ENCODE measurements at regions not wholly inside any gene's neighbourhood (a gene's known extent, or its start where the extent isn't known, plus 50 kb on each side); places are given as distances from the start of the nearest gene placed in this dataset.

DNA sequence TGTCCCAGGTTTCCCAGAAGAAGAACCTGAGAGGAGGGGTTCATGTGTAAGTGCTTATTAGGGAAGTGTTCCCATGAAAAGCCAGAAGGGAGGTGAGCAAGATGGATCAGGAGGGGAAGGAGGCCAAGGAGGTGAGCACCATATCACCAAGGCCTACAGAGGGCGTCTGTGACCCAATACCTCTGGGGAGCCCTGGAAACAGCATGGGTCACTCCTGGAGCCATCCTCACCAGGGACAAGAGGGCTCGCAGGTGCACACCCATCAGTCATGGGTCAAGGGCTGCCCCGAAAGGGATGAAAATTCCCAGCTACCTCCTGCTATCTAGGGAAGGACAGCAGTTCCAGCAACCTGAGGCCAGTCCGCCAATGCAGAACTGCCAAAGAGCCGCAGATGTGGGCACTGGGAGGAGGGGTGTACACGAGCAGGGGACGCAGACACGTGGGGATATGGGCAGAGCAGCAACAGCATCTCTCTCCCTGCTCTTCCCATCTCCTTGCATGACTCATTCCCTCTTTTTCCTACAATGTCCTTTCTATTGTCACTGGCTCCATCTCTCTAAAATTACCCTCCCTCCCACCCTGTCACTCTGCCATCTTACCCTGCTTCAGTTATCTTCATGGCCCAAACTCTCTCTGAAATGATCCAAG, 167.6 kb upstream of the FSTL4 start:
- DNase-seq (ENCODE audit: low read depth in 3 of 3, low spot score in 2 of 3), result no peak

GRCh38 chr5:133778636-133779035, 166.3 kb upstream of the FSTL4 start:
- no peak for DNase-seq (ENCODE audit: low read depth in 3 of 3, low spot score in 2 of 3)

DNA sequence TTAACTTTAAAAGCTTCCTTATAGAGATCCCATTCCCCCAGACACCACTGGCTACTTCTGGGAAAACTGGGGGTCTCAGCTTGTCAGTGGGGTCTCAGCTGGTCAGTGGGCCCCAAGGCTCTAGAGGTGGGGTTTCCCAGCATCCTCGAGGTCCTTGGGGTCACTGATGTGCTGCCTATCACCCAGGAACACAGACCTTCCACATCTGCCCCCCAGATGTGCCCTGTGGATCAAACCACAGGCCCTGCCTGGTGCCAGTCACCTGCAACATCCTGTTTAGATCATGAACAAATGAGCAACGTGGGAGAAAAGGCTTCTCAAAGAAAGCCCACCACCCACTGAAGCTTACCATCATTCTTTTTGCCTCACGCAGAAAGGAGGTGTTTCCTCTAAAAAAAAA, 165.6 kb upstream of the FSTL4 start:
- no peak for DNase-seq (ENCODE audit: low read depth in 3 of 3, low spot score in 2 of 3)

- DNase-seq (ENCODE audit: low read depth in 3 of 3, low spot score in 2 of 3), result no peak
Observed at GRCh38 chr5:133775584-133776304, 163.4 kb upstream of the FSTL4 start.

DNA sequence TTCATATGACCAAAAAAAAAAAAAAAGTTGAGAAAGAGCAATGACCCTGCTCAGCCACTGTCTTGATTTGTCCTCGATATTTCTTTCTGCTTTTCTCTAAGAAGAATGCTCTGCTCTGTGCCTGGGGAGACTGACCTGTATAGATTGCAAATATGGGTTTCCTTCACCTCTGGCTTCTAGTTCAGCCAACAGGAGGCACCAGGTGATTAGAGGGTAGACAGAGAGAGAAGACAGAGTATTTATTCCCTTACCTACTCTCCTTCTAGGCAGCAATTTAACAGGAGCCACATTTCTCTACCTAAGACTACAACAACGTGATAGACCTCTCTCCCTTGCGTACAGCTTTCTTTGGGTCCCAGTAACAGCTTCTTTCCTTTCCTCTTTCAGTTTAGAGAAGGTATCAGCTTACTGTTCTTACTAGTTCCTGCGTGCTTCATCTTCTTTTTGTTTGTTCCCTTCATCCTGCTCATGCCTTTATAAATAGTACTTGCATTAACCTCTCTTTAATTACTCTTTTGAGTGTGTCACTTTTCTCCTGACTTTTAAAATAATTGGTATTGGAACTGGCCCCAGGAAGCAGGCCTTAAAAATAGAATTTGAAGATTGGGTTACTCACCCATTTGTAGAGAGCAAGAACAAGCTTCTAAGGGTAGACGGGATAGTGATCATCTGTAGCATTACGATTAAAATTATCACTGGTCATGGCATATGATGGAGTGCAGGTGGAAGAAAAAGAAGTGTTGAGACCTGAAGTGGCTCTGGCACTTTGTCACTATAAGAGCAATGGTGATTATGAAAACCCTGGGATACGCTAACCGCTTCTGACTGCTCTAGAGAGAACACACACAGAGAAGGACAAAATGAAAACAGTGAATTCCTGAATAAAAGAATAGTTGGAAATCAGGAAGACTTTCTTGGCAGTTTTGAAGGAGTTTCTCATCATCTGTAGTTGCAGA, 161.2 kb upstream of the FSTL4 start:
- DNase-seq (ENCODE audit: low read depth in 3 of 3, low spot score in 2 of 3), result no peak

DNA sequence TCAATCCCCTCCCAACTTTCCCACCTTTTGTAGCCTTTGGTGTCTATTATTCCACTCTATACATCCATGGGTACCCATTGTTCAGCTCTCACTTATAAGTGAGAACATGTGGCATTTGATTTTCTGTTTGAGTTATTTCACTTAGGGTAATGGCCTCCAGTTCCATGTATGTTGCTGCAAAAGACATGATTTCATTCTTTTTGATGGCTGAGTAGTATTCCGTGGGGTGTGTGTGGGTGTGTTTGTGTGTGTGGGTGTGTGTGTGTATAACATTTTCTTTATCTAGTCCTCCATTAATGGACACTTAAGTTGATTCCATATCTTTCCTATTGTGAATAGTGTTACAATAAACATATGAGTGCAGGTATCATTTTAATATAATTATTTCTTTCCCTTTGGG, 157.5 kb upstream of the FSTL4 start:
- no peak for DNase-seq (ENCODE audit: low read depth in 3 of 3, low spot score in 2 of 3)

DNA sequence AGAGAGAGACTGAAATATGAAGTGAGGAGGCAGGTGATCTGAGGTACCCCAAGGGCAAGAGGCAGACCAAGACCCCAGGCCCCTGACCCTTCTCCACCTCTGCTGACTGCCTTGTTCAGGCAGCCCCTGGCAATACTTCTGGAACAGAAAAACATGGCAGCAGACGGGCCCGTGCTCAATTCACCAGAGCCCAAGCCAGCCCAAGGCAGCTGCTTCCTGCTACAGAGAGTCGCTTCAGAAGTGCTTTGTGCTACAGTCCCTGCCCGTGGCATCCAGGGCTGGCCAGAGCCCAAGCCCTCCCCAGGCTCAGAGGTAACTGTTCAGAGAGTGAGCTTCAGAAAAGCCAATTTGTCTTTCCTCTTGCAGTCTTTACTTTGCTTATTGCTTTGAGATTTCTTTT, 151.4 kb upstream of the FSTL4 start:
- no peak for DNase-seq (ENCODE audit: low read depth in 3 of 3, low spot score in 2 of 3)

DNA sequence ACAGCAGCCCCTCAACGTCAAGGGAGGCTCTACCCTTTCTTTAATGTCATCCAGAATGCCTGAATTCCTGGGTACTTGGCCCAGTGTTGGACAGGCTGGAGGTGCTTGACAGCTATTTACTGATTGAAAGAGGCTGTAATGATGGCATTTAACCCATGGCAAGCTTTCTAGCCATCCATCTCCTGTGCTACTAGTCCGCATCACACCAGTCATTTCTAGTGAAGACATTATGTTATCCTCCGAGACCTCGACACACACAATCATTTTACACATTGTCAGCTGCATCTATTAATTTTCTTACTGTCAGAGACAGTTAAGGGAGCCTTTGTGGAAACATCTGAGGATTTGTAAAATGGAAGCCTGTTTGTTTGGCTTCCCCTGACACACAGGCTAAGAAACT, 149.3 kb upstream of the FSTL4 start:
- DNase-seq (ENCODE audit: low read depth in 3 of 3, low spot score in 2 of 3), result no peak

- DNase-seq (ENCODE audit: low read depth in 3 of 3, low spot score in 2 of 3), result no peak
Observed at GRCh38 chr5:133760532-133760931, 148.2 kb upstream of the FSTL4 start.

- no peak for DNase-seq (ENCODE audit: low read depth in 3 of 3, low spot score in 2 of 3)
Observed at GRCh38 chr5:133758641-133759040, 146.3 kb upstream of the FSTL4 start.

DNA sequence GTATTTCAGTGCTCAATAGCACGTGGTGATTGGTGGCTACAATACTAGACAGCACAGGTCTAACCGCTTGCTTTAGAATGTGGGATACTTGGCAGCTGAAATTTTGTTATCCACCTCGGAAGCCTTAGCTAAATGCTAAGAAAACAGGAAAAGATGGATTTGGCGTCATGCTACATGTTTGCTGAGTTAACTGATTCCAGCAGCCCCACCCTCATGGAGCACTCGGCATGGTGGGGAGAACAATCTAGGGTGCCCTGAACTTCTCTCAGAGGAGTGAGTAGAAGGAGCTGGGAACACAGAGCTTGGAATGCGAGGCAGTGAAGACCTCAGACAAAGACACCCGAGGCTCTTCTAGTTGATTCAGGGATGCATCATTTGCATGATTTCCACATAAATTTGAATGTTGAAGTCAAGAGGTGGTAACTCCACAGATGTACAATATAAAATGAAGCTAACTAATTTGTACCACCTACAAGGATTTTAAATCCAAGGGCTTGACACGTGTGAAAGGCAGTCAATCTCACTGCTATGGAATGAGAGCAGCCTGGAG, 145.1 kb upstream of the FSTL4 start:
- no peak for DNase-seq (ENCODE audit: low read depth in 3 of 3, low spot score in 2 of 3)

DNA sequence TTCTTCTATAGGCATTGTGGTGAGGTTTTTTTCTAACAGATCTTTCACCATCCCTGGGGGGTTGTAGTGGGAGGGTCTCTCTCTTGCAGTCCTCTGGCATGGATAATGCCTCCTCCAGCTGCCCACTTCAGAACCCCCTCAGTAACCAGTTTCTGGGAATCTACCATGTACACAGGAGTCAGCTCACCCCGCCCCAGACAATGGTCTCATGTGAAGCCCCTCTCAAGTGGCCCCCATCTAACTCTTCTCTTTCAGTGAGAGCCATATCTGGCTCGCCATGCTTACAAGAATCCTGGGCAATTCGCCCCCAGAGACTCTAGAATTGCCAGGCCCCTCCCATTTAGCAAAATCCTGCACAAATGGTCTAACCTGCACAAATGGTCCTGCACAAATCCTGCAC, 144.4 kb upstream of the FSTL4 start:
- DNase-seq (ENCODE audit: low read depth in 3 of 3, low spot score in 2 of 3), result no peak

- DNase-seq (ENCODE audit: low read depth in 3 of 3, low spot score in 2 of 3), result no peak
Observed at GRCh38 chr5:133756036-133756435, 143.7 kb upstream of the FSTL4 start.

DNA sequence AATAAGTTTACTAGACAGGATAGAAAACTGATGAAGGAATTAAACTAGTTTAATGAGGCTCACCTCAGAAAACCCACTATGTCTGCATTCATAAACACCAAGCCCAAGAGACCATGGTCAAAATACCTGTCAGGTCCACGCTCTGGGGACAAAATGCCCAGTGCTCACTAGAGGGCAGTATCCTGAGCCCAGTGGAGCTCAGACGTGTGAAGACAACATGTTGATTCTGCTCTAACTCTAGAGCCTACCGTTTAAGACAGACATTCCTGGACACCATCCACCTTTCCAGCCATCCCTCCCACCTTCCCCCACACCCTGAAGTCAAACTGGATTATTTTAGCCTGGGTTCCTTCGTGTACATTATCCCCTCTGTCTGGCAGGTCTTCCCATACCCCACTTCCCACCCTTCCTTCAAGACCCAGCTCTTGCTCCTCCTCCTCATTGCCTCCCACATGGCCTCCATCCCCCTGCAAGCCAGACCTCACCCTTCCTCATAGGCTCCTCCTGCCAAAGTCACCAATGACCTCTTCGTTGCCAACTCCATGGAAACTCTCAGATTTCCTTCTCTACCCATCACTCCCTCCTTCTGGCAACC, 142.3 kb upstream of the FSTL4 start:
- DNase-seq (ENCODE audit: low read depth in 3 of 3, low spot score in 2 of 3), result peak in 1 of 3 donors; percentile 3

- DNase-seq (ENCODE audit: low read depth in 3 of 3, low spot score in 2 of 3), result no peak
Observed at GRCh38 chr5:133753856-133754255, 141.5 kb upstream of the FSTL4 start.

DNA sequence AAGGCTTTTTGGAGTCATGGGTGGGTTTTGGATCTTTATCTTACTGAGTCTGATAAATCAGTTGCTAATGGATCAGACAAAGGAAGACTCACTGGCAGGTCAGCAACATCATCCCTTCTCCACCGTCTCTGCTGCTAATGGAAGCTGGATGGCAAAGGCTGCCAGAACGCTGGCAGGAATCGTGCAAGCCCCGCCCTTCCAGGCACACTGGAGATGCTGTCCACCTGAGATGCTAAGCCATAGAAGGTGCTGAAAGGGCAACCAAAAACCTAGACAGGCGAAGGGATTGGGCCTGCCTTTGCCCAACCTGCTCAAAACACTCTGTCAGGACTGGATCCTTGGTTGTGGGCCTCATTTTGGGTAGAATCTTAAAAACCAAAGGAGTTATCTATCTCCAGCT, 139.5 kb upstream of the FSTL4 start:
- no peak for DNase-seq (ENCODE audit: low read depth in 3 of 3, low spot score in 2 of 3)

DNA sequence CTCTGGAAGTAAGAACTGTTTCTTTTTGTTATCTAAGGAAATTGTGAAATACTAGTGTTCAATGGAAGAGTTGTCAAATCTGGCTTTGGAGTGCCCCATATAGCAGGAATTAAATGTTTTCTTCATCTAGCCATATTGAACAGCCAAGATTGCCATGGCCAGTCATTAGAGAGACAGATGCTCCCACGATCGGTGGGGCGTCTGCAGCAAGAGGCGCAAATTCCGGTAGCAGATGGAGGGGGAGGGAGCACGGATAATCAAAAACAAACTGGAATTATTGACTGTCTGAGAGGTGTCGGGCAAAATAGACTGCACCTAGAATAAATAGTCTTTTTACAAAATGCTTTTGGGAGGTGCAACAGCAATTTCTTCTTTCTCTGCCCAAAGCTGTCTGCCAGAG, 139.1 kb upstream of the FSTL4 start:
- DNase-seq (ENCODE audit: low read depth in 3 of 3, low spot score in 2 of 3), result no peak

DNA sequence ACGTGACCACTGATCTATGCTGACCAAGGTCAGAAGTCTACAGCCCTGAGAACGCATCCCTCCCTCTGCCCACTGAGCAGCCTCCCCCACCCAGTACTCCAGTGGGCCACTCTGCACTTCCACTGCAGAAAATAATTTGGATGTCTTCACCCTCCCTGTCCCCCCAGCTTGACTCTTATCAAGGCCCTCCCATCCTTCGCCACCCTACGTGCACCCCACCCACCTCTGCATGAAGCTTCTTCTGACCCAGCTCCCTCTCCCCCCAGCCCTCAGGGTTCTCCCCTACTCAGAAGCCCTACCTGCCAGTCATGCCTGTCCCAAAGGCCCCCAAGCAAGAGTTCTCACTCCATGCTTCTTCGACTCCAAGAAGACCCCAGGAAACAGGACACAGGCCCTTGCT, 138.5 kb upstream of the FSTL4 start:
- DNase-seq (ENCODE audit: low read depth in 3 of 3, low spot score in 2 of 3), result no peak

DNA sequence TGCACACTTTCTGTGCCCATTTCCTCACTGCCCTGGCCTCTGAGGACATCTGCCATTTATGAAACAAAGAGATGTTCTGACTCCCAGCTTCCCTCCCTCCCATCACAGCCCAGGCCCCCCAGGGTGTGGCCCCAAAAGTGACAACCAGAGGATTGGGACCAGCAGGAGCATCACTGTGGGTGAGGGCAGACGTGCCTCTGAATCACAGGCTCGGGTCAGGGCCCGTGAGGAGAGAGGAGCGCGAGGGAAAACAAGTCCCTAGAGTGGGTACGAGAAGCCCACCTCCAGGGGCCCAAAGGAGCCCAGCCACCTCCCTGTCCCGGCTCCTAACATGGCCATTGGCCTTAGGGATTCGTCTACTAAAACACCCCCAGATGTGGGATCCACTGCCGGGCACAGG, 138.0 kb upstream of the FSTL4 start:
- DNase-seq (ENCODE audit: low read depth in 3 of 3, low spot score in 2 of 3), result no peak

DNA sequence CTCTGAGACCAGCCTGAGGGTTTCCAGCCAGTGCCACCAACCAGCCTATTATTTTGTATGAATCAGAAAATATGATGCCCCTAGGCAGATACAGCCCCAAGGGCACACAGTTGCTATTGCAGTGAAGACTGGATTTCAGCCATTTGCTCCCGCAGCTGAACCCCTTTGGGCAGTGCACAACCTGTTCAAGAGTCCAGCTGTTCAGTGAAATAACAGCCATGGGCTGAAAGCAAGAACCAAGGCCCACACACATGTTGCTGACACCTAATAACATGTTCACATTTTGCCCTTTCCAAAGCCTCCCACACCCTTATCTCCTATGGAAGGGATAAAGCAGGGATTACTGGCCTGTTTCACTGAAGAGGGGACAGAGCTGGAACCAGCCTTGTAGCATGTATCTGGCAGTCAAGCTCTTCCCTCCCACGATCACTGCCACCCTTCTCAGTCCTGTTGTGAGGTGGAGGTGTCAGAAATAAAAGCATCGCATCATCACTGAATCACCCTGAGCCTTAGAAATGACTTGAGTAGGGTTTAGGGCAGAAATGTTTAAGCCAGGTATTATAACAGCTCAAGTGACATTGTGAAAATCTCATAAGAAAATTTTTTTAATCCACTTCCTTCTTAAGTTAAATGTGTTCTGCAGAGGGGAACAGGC, 137.1 kb upstream of the FSTL4 start:
- no peak for DNase-seq (ENCODE audit: low read depth in 3 of 3, low spot score in 2 of 3)
